ENCODE measurements at regions not wholly inside any gene's neighbourhood (a gene's known extent, or its start where the extent isn't known, plus 50 kb on each side); places are given as distances from the start of the nearest gene placed in this dataset.
"Not testable (repeated sequence)": the region's sequence is repeated elsewhere in the genome, so short reads cannot be mapped to it uniquely, and the experiment has no call there.

DNA sequence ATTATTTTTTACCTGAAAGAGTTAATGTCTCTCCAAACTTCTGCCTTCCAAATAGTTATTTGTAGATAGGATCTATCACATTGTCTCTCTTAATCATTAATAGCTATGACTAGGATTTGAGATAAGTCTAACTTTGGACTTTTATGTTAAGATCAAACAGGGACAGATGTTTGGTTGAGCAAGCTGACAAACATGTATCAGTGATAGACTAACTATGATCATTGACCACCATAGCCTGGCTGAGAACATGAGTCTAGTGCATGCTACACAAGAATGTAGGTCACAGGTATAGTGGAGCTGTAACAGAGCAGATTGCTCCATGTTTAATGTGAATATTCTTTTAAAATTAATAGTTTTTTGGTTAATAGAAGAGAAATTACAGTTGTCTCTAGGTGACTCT is 52.0 kb downstream of the SYT15B start:
- intact Hi-C loops (cut with DNase I); H3K36me3 ChIP-seq; H3K4me1 ChIP-seq: not testable (repeated sequence)

GRCh38 chr10:47710443-47710842 is 52.9 kb downstream of the SYT15B start:
- H3K27me3 ChIP-seq; DNase-seq (ENCODE audit: extremely low spot score in 2 of 2); H3K27ac ChIP-seq; H3K36me3 ChIP-seq; H3K9me3 ChIP-seq; H3K4me3 ChIP-seq; H3K4me1 ChIP-seq; intact Hi-C loops (cut with DNase I): not testable (repeated sequence)

More for the DNA sequence above, 52.0 kb downstream of the SYT15B start:
- not testable (repeated sequence) for H3K27ac ChIP-seq; H3K9me3 ChIP-seq; H3K27me3 ChIP-seq; DNase-seq (ENCODE audit: extremely low spot score in 2 of 2); H3K4me3 ChIP-seq

DNA sequence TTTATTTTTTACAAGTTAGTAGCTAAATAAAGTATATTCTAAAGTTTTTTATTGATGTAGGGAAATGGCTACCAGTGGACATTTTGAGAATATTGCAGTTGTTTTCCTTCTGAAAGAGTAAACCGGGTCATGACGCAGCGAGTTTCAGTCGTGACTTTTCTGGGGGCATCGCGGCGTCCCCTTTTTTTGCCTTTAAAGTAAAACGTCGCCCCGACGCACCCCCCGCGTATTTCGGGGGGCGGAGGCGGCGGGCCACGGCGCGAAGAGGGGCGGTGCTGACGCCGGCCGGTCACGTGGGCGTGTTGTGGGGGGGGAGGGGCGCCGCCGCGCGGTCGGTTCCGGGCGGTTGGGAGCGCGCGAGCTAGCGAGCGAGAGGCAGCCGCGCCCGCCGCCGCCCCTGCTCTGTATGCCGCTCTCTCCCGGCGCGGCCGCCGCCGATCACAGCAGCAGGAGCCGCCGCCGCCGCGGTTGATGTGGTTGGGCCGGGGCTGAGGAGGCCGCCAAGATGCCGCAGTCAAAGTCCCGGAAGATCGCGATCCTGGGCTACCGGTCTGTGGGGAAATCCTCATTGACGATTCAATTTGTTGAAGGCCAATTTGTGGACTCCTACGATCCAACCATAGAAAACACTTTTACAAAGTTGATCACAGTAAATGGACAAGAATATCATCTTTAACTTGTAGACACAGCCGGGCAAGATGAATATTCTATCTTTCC is 57.5 kb downstream of the SYT15B start:
- H3K27ac ChIP-seq, result peak overlapping the region; percentile 66
- H3K4me1 ChIP-seq; H3K27me3 ChIP-seq; H3K9me3 ChIP-seq; H3K36me3 ChIP-seq; DNase-seq (ENCODE audit: extremely low spot score in 2 of 2); intact Hi-C loops (cut with DNase I): not testable (repeated sequence)
- H3K4me3 ChIP-seq, result peak overlapping the region; percentile 41

- not testable (repeated sequence) for H3K27ac ChIP-seq
Measured at GRCh38 chr10:47701285-47701684, 62.1 kb downstream of the SYT15B start.

GRCh38 chr10:47699854-47700253 is 63.5 kb downstream of the SYT15B start:
- H3K36me3 ChIP-seq; DNase-seq (ENCODE audit: extremely low spot score in 2 of 2); H3K27ac ChIP-seq; H3K4me3 ChIP-seq; H3K27me3 ChIP-seq; H3K4me1 ChIP-seq; intact Hi-C loops (cut with DNase I); H3K9me3 ChIP-seq: not testable (repeated sequence)

More at GRCh38 chr10:47701285-47701684, 62.1 kb downstream of the SYT15B start:
- H3K4me3 ChIP-seq; DNase-seq (ENCODE audit: extremely low spot score in 2 of 2); intact Hi-C loops (cut with DNase I); H3K9me3 ChIP-seq; H3K4me1 ChIP-seq; H3K36me3 ChIP-seq; H3K27me3 ChIP-seq: not testable (repeated sequence)

DNA sequence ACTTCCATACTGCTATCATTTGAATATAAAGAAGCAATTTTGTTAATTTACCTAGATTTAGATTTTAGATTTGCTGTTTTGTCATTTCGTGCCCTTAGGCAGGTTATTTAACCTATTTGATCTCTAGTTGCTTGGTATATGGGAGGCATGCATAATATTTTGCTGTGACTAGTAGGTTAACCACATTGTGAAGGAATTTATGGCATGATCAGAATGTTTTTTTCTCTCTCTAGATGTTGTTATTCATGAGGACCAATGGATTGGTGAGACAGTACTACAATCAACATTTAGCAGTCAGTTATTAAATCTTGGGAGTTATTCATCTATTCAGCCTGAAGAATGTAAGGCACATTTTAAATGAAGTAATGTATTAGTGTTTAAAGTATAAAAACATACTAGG is 67.2 kb downstream of the SYT15B start:
- H3K4me1 ChIP-seq; H3K36me3 ChIP-seq; H3K4me3 ChIP-seq; DNase-seq (ENCODE audit: extremely low spot score in 2 of 2); H3K9me3 ChIP-seq; H3K27me3 ChIP-seq; intact Hi-C loops (cut with DNase I); H3K27ac ChIP-seq: not testable (repeated sequence)

- H3K4me3 ChIP-seq; H3K36me3 ChIP-seq; H3K9me3 ChIP-seq; H3K4me1 ChIP-seq; H3K27me3 ChIP-seq; intact Hi-C loops (cut with DNase I); DNase-seq (ENCODE audit: extremely low spot score in 2 of 2); H3K27ac ChIP-seq: not testable (repeated sequence)
Measured at GRCh38 chr10:47695149-47695548, 68.2 kb downstream of the SYT15B start.

DNA sequence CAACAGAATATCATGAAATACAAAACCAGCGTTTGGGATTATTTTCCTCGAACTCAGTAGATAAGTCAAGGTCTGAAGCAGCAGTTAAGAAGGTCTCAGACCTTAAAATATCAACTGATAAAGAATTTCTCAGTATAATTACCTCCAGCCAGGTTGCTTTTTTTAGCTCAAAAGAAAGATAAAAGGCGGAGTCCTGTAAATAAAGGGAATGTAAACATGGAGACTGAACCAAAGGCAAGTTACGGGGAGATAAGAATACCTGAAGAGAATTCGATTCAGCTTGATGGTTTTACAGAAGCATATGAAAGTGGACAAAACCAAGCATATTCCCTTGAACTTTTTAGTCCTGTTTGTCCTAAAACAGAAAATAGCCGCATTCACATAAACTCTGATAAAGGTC is 73.1 kb downstream of the SYT15B start:
- H3K9me3 ChIP-seq; H3K4me3 ChIP-seq; H3K27me3 ChIP-seq; intact Hi-C loops (cut with DNase I); H3K27ac ChIP-seq; H3K36me3 ChIP-seq; DNase-seq (ENCODE audit: extremely low spot score in 2 of 2); H3K4me1 ChIP-seq: not testable (repeated sequence)

DNA sequence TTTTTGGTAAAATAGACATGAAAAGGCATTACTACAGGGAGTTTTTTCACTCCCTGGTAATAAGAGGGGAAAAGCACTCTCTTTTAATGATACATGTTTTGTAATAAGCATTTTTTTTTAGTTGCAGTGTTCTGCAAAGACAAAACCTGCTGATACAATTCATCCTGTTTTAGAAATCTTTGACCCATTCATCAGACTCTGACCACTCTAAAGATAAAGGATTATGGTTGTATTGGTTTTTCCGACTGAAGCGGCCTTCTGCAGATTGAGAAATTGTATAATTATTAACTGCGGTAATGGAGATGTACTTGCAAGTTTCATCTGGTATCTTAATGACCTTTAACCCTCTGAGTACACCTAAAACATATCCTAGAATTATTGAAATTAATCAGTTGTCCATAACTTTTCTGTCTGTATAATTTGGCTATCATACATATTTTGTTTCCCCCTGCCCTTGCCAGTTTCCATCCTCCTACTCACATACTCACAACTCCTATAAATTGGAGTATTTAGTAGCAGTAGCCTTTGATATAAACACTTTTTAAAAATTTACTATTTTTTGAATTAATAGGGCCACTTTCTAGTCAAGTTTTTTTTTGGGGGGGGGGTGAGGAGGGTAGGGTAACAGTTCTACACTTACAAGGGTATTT is 79.4 kb downstream of the SYT15B start:
- H3K27ac ChIP-seq; intact Hi-C loops (cut with DNase I); H3K27me3 ChIP-seq; H3K4me3 ChIP-seq; DNase-seq (ENCODE audit: extremely low spot score in 2 of 2); H3K4me1 ChIP-seq; H3K36me3 ChIP-seq; H3K9me3 ChIP-seq: not testable (repeated sequence)

DNA sequence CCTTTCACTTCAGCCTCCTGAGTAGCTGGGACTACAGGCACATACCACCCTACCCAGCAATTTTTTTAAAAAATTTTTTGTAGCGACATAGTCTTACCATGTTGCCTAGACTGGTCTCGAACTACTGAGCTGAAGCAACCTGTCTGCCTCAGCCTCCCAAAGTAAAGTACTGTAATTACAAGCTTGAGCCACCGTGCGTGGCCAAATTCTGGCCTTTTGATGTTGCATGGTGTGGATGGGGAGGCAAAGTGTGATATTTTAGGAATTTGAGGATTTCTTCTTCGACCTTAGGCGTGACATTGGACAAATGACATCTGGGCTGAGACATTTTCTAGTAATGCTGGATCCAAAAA is 81.8 kb downstream of the SYT15B start:
- intact Hi-C loops (cut with DNase I); H3K36me3 ChIP-seq; DNase-seq (ENCODE audit: extremely low spot score in 2 of 2); H3K4me1 ChIP-seq; H3K4me3 ChIP-seq; H3K27me3 ChIP-seq; H3K9me3 ChIP-seq; H3K27ac ChIP-seq: not testable (repeated sequence)

GRCh38 chr10:47680848-47681637 is 82.3 kb downstream of the SYT15B start:
- H3K9me3 ChIP-seq; H3K4me1 ChIP-seq; H3K27ac ChIP-seq; H3K36me3 ChIP-seq; H3K4me3 ChIP-seq; H3K27me3 ChIP-seq; DNase-seq (ENCODE audit: extremely low spot score in 2 of 2); intact Hi-C loops (cut with DNase I): not testable (repeated sequence)

DNA sequence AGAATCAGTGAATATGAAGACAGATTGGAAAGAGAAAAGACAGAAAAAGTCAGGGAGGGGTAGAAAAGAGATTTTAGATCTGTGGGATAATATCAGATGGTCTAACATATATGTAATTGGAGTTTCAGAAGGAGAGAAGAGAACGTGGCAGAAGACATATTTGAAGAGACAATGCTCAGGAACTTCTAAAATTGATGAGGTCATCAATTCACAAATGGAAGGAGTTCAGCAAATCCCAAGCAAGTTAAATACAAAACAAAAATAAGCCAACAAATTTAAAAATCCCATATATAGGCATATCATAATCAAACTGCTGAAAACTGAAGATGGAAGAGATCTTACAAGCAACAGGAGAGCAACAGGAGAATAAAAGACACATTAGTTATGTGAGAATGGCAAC is 87.3 kb downstream of the SYT15B start:
- H3K4me3 ChIP-seq; DNase-seq (ENCODE audit: extremely low spot score in 2 of 2); H3K27ac ChIP-seq; H3K36me3 ChIP-seq; H3K27me3 ChIP-seq; intact Hi-C loops (cut with DNase I); H3K4me1 ChIP-seq; H3K9me3 ChIP-seq: not testable (repeated sequence)

GRCh38 chr10:47675577-47675976 is 87.8 kb downstream of the SYT15B start:
- intact Hi-C loops (cut with DNase I); H3K4me1 ChIP-seq; H3K4me3 ChIP-seq; DNase-seq (ENCODE audit: extremely low spot score in 2 of 2); H3K27me3 ChIP-seq; H3K36me3 ChIP-seq; H3K27ac ChIP-seq; H3K9me3 ChIP-seq: not testable (repeated sequence)

DNA sequence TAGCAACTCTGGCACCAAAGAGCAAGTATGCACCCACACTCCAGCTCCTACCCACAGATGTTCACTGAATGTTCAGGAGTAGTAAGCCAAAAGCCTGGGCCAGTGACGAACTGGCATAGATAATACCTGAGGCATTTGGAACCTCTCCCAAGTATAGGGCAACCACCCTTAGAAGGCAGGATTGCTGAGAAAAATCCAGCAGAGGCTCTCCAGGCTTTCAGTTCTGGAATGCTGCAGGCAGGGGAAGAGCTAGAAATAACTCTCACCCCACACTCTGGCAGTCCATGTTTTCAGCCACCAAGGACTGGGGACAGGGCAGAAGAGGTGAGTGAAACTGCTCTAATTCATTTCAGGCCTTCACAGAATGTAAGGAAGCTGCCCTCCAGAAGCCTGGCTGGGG is 90.3 kb downstream of the SYT15B start:
- DNase-seq (ENCODE audit: extremely low spot score in 2 of 2); H3K9me3 ChIP-seq; H3K4me3 ChIP-seq; intact Hi-C loops (cut with DNase I); H3K4me1 ChIP-seq; H3K27me3 ChIP-seq; H3K27ac ChIP-seq; H3K36me3 ChIP-seq: not testable (repeated sequence)
